ENCODE measurements at regions not wholly inside any gene's neighbourhood (a gene's known extent, or its start where the extent isn't known, plus 50 kb on each side); places are given as distances from the start of the nearest gene placed in this dataset.

GRCh38 chr20:51182571-51182970, 159.7 kb upstream of the KCNG1 start:
- no peak for ATAC-seq
- no peak for TF ChIP-seq BACH2 (CRISPR knock-in tag; IDR thresholded peaks at IDR 0.05; ENCODE audit: borderline replicate concordance)
- TF ChIP-seq POU6F1 (CRISPR knock-in tag; IDR thresholded peaks at IDR 0.05; ENCODE audit: borderline replicate concordance, low read depth): no peak
- TF ChIP-seq RARB (CRISPR knock-in tag; IDR thresholded peaks at IDR 0.05): no peak
- TF ChIP-seq PATZ1 (CRISPR knock-in tag; IDR thresholded peaks at IDR 0.05; ENCODE audit: borderline replicate concordance): no peak
- TF ChIP-seq ESRRG (CRISPR knock-in tag; IDR thresholded peaks at IDR 0.05): no peak
- TF ChIP-seq CSRNP3 (CRISPR knock-in tag; IDR thresholded peaks at IDR 0.05): no peak
- TF ChIP-seq ISL1 (CRISPR knock-in tag; IDR thresholded peaks at IDR 0.05): 0 out of 2 replicates have a peak, but pooled peaks have one; percentile 35
- TF ChIP-seq SNAI2 (CRISPR knock-in tag; IDR thresholded peaks at IDR 0.05): no peak

GRCh38 chr20:51178153-51178552, 155.2 kb upstream of the KCNG1 start:
- no peak for ATAC-seq
- no peak for TF ChIP-seq CREB5 (CRISPR knock-in tag; IDR thresholded peaks at IDR 0.05; ENCODE audit: low read depth)
- TF ChIP-seq CSRNP3 (CRISPR knock-in tag; IDR thresholded peaks at IDR 0.05): no peak
- no peak for TF ChIP-seq ZNF8 (CRISPR knock-in tag; IDR thresholded peaks at IDR 0.05)
- TF ChIP-seq GLIS3 (CRISPR knock-in tag; IDR thresholded peaks at IDR 0.05): no peak
- TF ChIP-seq TOX (CRISPR knock-in tag; IDR thresholded peaks at IDR 0.05; ENCODE audit: borderline replicate concordance): no peak
- no peak for TF ChIP-seq TCF4 (CRISPR knock-in tag; IDR thresholded peaks at IDR 0.05; ENCODE audit: borderline replicate concordance)

GRCh38 chr20:51176876-51177275, 154.0 kb upstream of the KCNG1 start:
- TF ChIP-seq TCF4 (CRISPR knock-in tag; IDR thresholded peaks at IDR 0.05; ENCODE audit: borderline replicate concordance) (no peak), ISL1 (CRISPR knock-in tag; IDR thresholded peaks at IDR 0.05) (peak; percentile 47)
- no peak for ATAC-seq

GRCh38 chr20:51176446-51176845, 153.5 kb upstream of the KCNG1 start:
- TF ChIP-seq CREB5 (CRISPR knock-in tag; IDR thresholded peaks at IDR 0.05; ENCODE audit: low read depth) (no peak), TCF4 (CRISPR knock-in tag; IDR thresholded peaks at IDR 0.05; ENCODE audit: borderline replicate concordance) (no peak), ARNTL (CRISPR knock-in tag; IDR thresholded peaks at IDR 0.05; ENCODE audit: borderline replicate concordance, low read depth) (no peak), TOX (CRISPR knock-in tag; IDR thresholded peaks at IDR 0.05; ENCODE audit: borderline replicate concordance) (no peak), POU6F1 (CRISPR knock-in tag; IDR thresholded peaks at IDR 0.05; ENCODE audit: borderline replicate concordance, low read depth) (no peak), ISL1 (CRISPR knock-in tag; IDR thresholded peaks at IDR 0.05) (no peak), ZNF8 (CRISPR knock-in tag; IDR thresholded peaks at IDR 0.05) (no peak), CSRNP3 (CRISPR knock-in tag; IDR thresholded peaks at IDR 0.05) (no peak), TSHZ2 (CRISPR knock-in tag; IDR thresholded peaks at IDR 0.05) (no peak), ZNF565 (CRISPR knock-in tag; conservative IDR thresholded peaks at IDR 0.05; ENCODE audit: low read depth) (no peak), GLIS3 (CRISPR knock-in tag; IDR thresholded peaks at IDR 0.05) (no peak), OSR1 (CRISPR knock-in tag; IDR thresholded peaks at IDR 0.05) (no peak)

More at GRCh38 chr20:51176446-51176845, 153.5 kb upstream of the KCNG1 start:
- no peak for ATAC-seq

Measured in SK-N-SH treated with all-trans-retinoic acid at 6 μM for 48 hours (cell line).